H9 (cell line): ENCODE measurements at regions not wholly inside any gene's neighbourhood (a gene's known extent, or its start where the extent isn't known, plus 50 kb on each side); places are given as distances from the start of the nearest gene placed in this dataset.

Source experiments
- DNase-seq: peaks from one replicate; pipeline ENCODE4 v3.0.0-alpha.2; 2017
- H2AFZ ChIP-seq: one replicate; pipeline ENCODE4 v1.6.1; 2013; ENCODE audit warnings: mild to moderate bottlenecking, low read length, control low read depth, moderate library complexity
- H2AK5ac ChIP-seq: 2 replicates; pipeline ENCODE4 v1.6.1; 2013; ENCODE audit warnings: low read length, control low read depth, mixed read lengths; ENCODE audit not compliant: insufficient read length
- H2BK120ac ChIP-seq: one replicate; pipeline ENCODE4 v1.6.1; 2013; ENCODE audit warnings: low read depth, mild to moderate bottlenecking, low read length, control low read depth, inconsistent platforms; ENCODE audit not compliant: poor library complexity, severe bottlenecking
- H2BK12ac ChIP-seq: 2 replicates; pipeline ENCODE4 v1.6.1; 2013; ENCODE audit warnings: low read length, control low read depth, mixed read lengths, low read depth; ENCODE audit not compliant: insufficient read length
- H2BK15ac ChIP-seq: 2 replicates; pipeline ENCODE4 v1.6.1; 2013; ENCODE audit warnings: low read depth, low read length, control low read depth
- H2BK20ac ChIP-seq: one replicate; pipeline ENCODE4 v1.6.1; 2013; ENCODE audit warnings: low read depth, mild to moderate bottlenecking, low read length, control low read depth, inconsistent platforms; ENCODE audit not compliant: poor library complexity, severe bottlenecking
- H2BK5ac ChIP-seq: 2 replicates; pipeline ENCODE4 v1.6.1; 2013; ENCODE audit warnings: low read length, control low read depth, mixed read lengths; ENCODE audit not compliant: insufficient read length
- H3K14ac ChIP-seq: 2 replicates; pipeline ENCODE4 v1.6.1; 2013; ENCODE audit warnings: low read length, control low read depth; ENCODE audit not compliant: insufficient read depth
- H3K18ac ChIP-seq: 2 replicates; pipeline ENCODE4 v1.6.1; 2013; ENCODE audit warnings: low read depth, mild to moderate bottlenecking, mixed read lengths, low read length, control low read depth; ENCODE audit not compliant: insufficient read length
- H3K23ac ChIP-seq: 2 replicates; pipeline ENCODE4 v1.6.1; 2013; ENCODE audit warnings: low read length, control low read depth, mixed read lengths, low read depth; ENCODE audit not compliant: insufficient read length
- H3K23me2 ChIP-seq: 2 replicates; pipeline ENCODE4 v1.6.1; 2013; ENCODE audit warnings: low read depth, mild to moderate bottlenecking, mixed read lengths, low read length, control low read depth; ENCODE audit not compliant: insufficient read length, poor library complexity, severe bottlenecking
- H3K27ac ChIP-seq: 2 replicates; pipeline ENCODE4 v1.5.1; 2013; ENCODE audit warnings: low read length, control low read depth, mixed read lengths, low read depth; ENCODE audit not compliant: insufficient read length
- H3K27me3 ChIP-seq: 2 replicates; pipeline ENCODE4 v1.6.1; 2013; ENCODE audit warnings: low read length, control low read depth, inconsistent platforms; ENCODE audit not compliant: insufficient read depth
- H3K4ac ChIP-seq: 2 replicates; pipeline ENCODE4 v1.6.1; 2013; ENCODE audit warnings: low read depth, mild to moderate bottlenecking, control low read depth, inconsistent platforms, low read length, moderate library complexity
- H3K4me1 ChIP-seq: 2 replicates; pipeline ENCODE4 v1.6.1; 2013; ENCODE audit warnings: low read length, control low read depth, inconsistent platforms; ENCODE audit not compliant: insufficient read depth
- H3K4me2 ChIP-seq: 2 replicates; pipeline ENCODE4 v1.6.1; 2013; ENCODE audit warnings: low read length, control low read depth, mixed read lengths; ENCODE audit not compliant: insufficient read length, insufficient read depth
- H3K56ac ChIP-seq: 2 replicates; pipeline ENCODE4 v1.6.1; 2013; ENCODE audit warnings: low read depth, mild to moderate bottlenecking, mixed read lengths, low read length, control low read depth; ENCODE audit not compliant: insufficient read length
- H3K79me1 ChIP-seq: 2 replicates; pipeline ENCODE4 v1.6.1; 2013; ENCODE audit warnings: low read depth, mild to moderate bottlenecking, moderate library complexity, low read length, control low read depth, inconsistent platforms; ENCODE audit not compliant: insufficient read depth, poor library complexity, severe bottlenecking
- H3K79me2 ChIP-seq: 2 replicates; pipeline ENCODE4 v1.6.1; 2013; ENCODE audit warnings: low read length, control low read depth, inconsistent platforms; ENCODE audit not compliant: insufficient read depth
- H3K9ac ChIP-seq: 2 replicates; pipeline ENCODE4 v1.6.1; 2013; ENCODE audit warnings: low read length, control low read depth, mixed read lengths; ENCODE audit not compliant: insufficient read length; ENCODE audit errors: extremely low read depth
- H3K9me3 ChIP-seq: one replicate; pipeline ENCODE4 v1.6.1; 2013; ENCODE audit warnings: low read depth, low read length, inconsistent platforms; ENCODE audit not compliant: control insufficient read depth
- H3T11ph ChIP-seq: one replicate; pipeline ENCODE4 v1.6.1; 2013; ENCODE audit warnings: mild to moderate bottlenecking, low read length, control low read depth, inconsistent platforms
- H4K20me1 ChIP-seq: one replicate; pipeline ENCODE4 v1.6.1; 2013; ENCODE audit not compliant: control insufficient read depth, insufficient read length, insufficient read depth
- H4K5ac ChIP-seq: 2 replicates; pipeline ENCODE4 v1.6.1; 2013; ENCODE audit warnings: low read depth, mild to moderate bottlenecking, mixed read lengths, low read length, control low read depth; ENCODE audit not compliant: insufficient read length
- H4K8ac ChIP-seq: replicated peaks from 2 replicates; pipeline ENCODE4 v1.6.1; 2013; ENCODE audit warnings: low read length, control low read depth, mixed read lengths, low read depth; ENCODE audit not compliant: insufficient read length
- H4K91ac ChIP-seq: 2 replicates; pipeline ENCODE4 v1.6.1; 2013; ENCODE audit warnings: low read depth, mild to moderate bottlenecking, moderate library complexity, mixed read lengths, low read length, control low read depth; ENCODE audit not compliant: insufficient read length
- H3K27ac Mint-ChIP-seq, 3 experiments: 2 replicates in 2 of 3; 3 replicates in 1 of 3; pipeline ENCODE4 v1.8.0; 2020 to 2021; ENCODE audit warnings: mixed read lengths in 3 of 3, mild to moderate bottlenecking in 1 of 3, moderate library complexity in 1 of 3
- H3K27me3 Mint-ChIP-seq: 2 replicates; pipeline ENCODE4 v1.8.0; 2021; ENCODE audit warnings: low read depth, mild to moderate bottlenecking, moderate library complexity, mixed read lengths
- H3K36me3 Mint-ChIP-seq, 3 experiments: 2 replicates in 2 of 3; 3 replicates in 1 of 3; pipeline ENCODE4 v1.8.0; 2020 to 2021; ENCODE audit warnings: low read depth in 3 of 3, mixed read lengths in 3 of 3; ENCODE audit not compliant: insufficient read depth in 1 of 3
- H3K4me1 Mint-ChIP-seq, 2 experiments: 2 replicates each; pipeline ENCODE4 v1.8.0; 2020; ENCODE audit warnings: mixed read lengths in 2 of 2
- H3K4me3 Mint-ChIP-seq, 2 experiments: 2 replicates in 1 of 2; 3 replicates in 1 of 2; pipeline ENCODE4 v1.8.0; 2020 to 2021; ENCODE audit warnings: mild to moderate bottlenecking in 2 of 2, mixed read lengths in 2 of 2, moderate library complexity in 1 of 2
- H3K9me3 Mint-ChIP-seq, 2 experiments: 2 replicates in 1 of 2; 3 replicates in 1 of 2; pipeline ENCODE4 v1.8.0; 2020; ENCODE audit warnings: mild to moderate bottlenecking in 2 of 2, mixed read lengths in 2 of 2, moderate library complexity in 1 of 2
- CTCF ChIP-seq: fragments of 200-600 bp; sonication (generic); conservative IDR thresholded peaks from 3 replicates; pipeline ENCODE4 v1.8.0; 2021; ENCODE audit warnings: antibody characterized with exemption, mild to moderate bottlenecking
- WGBS: extraction: QIAGEN DNeasy Blood & Tissue Kit; methylation state at CpG from one replicate; pipeline ENCODE4 v1.1.7; 2013; ENCODE audit warnings: missing lambda C conversion rate, low lambda C conversion rate, mixed read lengths; ENCODE audit not compliant: insufficient read length; ENCODE audit errors: extremely low coverage; 5-methylcytosine and 5-hydroxymethylcytosine counted together

GRCh38 chr2:2846332-2847208, 515.5 kb upstream of the MYT1L start:
- Histone ChIP-seq H4K91ac (no peak overlapping the region), H3K4me1 (no peaks in the 10 kb centered on the region; the same call in 1 of the 2 replicates), H2BK20ac (no peak overlapping the region), H2AK5ac (no peak overlapping the region), H3K23ac (no peak overlapping the region), H3K56ac (no peak overlapping the region), H3K23me2 (no peaks in the 10 kb centered on the region), H2BK120ac (no peak overlapping the region), H3K18ac (no peak overlapping the region), H4K8ac (no peak overlapping the region), H3K79me2 (no peaks in the 10 kb centered on the region), H2AFZ (no peak overlapping the region), H2BK5ac (no peak overlapping the region), H3K79me1 (no peaks in the 10 kb centered on the region), H3K4ac (no peak overlapping the region), H4K5ac (no peak overlapping the region), H3K4me2 (no peak overlapping the region), H2BK12ac (no peak overlapping the region), H2BK15ac (no peak overlapping the region), H3K9ac (no peak overlapping the region), H3K14ac (no peak overlapping the region), H3T11ph (no peak overlapping the region), H3K27ac (no peak overlapping the region), H4K20me1 (no peaks in the 10 kb centered on the region), H3K27me3 (no peaks in the 10 kb centered on the region), H3K9me3 (no peaks in the 10 kb centered on the region)
- DNase-seq: no peak
- no CpG with 5 or more reads among the region's 17 CpGs for WGBS
- Mint-ChIP-seq H3K36me3 (no peaks in the 10 kb centered on the region), H3K27me3 (no peaks in the 10 kb centered on the region; the same call in 1 of the 2 replicates), H3K4me1 (peaks cover 19 to 26% of the 10 kb centered on the region in 2 experiments), H3K9me3 (no peaks in the 10 kb centered on the region; a peak in 1 of 5 replicates), H3K4me3 (no peak overlapping the region), H3K27ac (no peak overlapping the region)
- no peak for TF ChIP-seq CTCF
